HG03108 (cell line): ENCODE measurements at regions not wholly inside any gene's neighbourhood (a gene's known extent, or its start where the extent isn't known, plus 50 kb on each side); places are given as distances from the start of the nearest gene placed in this dataset.
"Not testable (repeated sequence)": the region's sequence is repeated elsewhere in the genome, so short reads cannot be mapped to it uniquely, and the experiment has no call there.

Experiments used
- ATAC-seq: cut with Tn5 transposase; IDR thresholded peaks from one replicate; pipeline ENCODE4 v1.9.1; 2021; ENCODE audit warnings: moderate library complexity; ENCODE audit not compliant: unreplicated experiment

DNA sequence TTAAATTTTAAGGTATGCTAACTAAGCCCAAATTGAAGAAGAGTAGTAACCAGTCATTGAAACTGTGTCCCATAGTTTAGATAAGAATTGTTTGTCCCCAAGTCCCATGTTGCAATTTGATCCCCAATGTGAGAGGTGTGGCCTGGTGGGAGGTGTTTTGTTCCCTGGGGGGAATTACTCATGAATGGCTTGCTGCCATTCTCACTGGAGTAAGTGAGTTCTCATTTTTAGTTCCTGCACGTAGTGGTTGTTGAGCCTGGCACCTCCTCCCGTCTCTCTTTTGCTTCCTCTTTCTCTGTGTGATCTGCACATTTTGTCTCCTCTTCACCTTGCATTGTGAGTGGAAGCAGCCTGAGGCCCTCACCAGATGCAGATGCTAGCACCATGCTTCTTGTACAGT lies 1271.0 kb downstream of the NSUN3 start:
- ATAC-seq, result no peak

DNA sequence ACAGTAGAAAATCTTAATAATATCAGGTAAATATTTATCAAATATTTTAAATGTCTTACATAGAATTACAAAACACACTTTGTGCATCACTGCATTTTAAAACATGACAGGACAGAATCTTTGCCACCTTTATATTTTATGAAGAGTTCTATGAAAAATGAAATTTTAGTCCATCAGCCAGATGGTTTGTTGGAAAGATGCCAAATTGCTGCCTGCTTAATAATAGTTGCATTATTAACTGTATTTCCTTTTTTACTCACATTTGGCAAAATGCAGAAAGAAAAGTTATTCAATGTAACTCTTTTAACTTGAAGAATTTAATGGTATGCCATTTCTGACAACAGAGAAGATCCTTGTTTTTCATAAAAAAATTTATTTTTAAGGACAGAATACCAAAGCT lies 1271.6 kb downstream of the NSUN3 start:
- ATAC-seq, result no peak

DNA sequence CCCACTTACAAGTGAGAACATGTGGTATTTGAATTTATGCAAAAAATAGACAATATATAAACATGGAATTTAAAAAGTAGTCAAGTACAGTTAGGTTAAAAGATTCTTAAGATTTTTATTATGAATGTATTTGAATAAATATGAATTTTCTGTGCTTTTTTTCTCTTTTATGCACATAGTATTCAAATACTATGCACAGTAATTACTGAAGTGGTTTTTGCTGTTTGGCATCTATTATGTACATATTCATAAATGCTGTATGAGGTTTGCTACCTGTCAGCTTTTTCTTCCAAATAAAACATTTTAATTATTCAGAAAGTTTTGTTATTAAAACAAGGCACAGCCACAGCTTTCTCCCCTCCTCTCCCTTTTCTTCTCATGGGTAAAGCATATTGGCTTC lies 1272.7 kb downstream of the NSUN3 start:
- ATAC-seq, result no peak

DNA sequence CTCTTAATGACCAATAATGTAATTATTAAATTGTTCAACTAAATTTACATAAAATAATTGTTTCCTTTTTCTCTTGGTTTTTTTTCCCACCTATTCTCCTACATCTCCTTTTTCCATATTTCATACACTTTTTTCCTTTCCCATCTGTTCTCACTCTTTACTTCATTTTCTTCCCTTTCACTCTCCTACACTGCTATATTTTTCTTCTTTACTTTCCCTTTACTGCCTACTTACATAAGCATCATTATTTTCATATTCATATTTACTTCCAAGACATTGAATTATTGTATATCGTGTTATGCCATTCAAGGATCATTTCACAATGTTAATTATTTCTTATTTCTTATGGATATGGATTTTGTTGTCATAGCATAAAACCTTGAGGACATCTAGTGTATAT lies 1275.6 kb downstream of the NSUN3 start:
- no peak for ATAC-seq

DNA sequence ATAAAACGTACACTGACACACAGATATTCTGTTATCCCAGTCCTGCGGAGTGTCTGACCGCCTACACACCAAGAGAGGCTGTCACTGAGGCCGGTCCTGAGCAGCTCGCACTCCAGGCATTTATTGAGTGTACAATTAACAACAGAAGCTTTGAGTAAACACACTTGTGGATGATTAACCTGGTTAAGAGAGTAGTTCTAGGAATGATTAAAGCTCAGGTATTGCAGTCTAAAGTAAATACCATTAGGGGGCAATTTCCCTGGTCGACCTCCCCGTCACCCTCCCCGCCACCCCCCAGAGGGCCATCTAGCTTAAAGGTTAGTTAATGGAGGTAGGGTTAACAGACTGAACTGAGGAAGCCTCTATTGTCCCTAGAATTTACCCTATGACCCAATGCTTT lies 1278.5 kb downstream of the NSUN3 start:
- ATAC-seq, result no peak

DNA sequence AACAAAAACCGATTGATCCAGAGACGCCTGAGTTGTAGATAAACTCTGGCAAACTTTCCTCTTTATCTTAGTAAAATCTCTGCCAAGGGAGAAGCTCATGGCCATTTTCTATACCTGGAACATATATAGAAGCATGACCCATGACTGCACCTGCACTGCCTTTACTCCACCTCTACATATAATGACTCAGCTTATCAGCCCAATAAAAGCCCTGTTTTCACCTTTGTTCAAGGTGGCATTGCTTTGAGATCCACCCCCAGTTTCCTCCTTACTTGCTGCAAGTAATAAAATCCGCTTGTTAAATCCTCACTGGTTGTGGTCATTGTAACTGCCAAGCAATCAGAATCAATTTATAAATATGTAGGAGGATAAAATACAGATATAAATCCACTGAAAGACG lies 1280.4 kb downstream of the NSUN3 start:
- no peak for ATAC-seq

DNA sequence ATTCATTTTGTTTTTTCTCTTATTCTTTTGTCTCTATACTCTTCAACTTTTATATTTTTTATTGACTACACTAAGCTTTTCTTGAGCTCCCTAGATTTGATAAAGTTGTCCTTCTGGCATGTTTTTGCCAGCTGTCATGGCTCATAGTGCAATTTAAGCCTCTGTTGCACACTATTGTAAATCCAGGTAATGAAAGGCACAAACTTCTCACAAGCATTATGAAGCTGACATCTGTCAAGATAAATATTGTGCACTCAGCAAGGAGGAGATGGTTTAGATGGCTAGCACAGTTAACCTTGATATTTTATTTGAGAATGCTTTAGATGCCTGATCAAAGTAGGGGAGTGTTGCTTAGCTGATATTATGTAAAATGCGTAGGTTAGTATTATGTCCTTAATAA lies 1280.9 kb downstream of the NSUN3 start:
- no peak for ATAC-seq

DNA sequence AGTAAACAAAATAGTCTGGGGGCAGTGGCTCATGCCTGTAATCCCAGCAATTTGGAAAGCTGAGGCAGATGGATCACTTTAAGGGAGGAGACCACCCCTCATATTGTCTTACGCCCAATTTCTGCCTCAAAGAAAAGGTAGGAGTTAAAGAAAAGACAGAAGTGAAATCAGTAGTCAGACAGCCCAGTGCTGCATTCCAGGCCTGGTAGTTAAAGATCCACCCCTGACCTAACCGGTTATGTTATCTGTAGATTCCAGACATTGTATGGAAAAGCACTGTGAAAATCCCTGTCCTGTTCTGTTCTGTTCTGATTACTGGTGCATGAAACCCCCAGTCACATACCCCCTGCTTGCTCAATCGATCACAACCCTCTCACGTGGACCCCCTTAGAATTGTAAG lies 1285.1 kb downstream of the NSUN3 start:
- not testable (repeated sequence) for ATAC-seq

DNA sequence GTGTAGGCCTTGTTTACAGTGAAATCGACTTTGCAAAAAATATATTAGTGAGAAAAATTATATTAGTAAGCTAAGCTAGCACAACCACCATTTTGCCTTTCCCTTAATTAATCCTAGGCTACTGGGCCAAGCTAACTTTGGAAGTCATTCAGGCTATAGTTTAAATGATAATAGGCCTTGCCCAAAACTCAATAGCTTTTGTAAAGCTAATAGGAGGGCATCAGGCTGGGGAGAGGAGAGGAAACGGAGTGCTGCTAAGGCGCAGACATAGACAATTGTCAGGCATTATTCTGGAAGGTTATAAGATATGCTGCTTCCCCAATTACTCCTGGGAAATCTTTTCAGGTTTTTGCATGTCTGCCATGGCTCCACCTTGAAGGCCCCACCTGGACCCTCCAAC lies 1286.0 kb downstream of the NSUN3 start:
- no peak for ATAC-seq

DNA sequence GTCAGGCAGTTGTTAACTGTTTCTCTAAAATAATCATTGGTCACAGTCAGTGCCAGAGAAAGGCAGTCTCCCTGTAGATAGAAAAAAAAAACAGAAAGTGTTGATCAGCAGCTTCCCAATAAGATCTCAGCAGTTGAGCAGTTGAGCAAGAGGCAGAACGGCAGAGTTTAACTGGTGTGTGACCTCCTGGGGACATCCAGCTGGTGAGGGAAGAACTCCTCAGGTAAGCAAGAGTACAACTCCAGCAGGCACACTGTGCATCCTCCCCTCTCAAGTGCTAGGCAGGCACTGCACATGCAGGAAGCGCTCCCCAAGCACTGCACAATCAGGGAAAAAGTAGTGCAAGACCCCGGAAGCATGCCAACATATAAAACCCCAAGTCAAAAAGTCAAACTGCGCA lies 1287.2 kb downstream of the NSUN3 start:
- no peak for ATAC-seq

DNA sequence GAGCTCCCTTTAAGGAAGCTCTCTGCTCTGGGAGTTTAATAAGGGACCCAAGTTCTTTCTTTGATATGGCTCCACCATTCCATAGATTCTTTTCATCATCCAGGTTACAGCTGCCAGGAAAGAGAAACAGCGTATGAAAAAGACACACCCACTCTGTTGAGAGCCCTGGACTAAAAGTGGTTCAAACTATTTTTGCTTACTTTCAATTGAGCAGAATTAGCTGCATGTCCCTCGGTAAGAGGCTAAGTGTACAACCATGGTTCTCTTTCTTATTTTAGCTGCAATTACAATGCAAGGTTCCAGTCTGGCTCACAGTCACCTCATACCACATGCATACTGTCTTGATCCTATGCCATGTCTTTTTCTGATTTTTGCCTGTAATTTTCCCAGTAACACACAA lies 1288.3 kb downstream of the NSUN3 start:
- ATAC-seq, result no peak

DNA sequence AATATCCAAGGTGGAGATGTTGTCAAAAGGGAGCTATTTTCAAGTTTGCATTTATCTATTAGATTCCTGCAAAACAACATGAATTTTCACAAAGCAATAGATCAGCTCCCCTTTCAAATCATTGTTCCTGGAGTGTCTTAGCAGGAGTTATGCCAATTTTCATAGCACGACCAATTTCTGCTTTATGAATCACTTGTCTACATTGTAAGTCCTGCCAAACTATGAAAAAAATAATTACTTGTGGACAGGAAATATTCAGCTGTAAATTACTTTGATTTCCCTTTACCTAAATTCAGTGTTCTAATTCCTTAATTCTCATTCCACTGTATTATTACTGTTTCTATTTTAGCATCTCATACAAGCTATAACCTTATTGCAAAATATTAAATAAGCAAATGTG lies 1289.6 kb downstream of the NSUN3 start:
- no peak for ATAC-seq

DNA sequence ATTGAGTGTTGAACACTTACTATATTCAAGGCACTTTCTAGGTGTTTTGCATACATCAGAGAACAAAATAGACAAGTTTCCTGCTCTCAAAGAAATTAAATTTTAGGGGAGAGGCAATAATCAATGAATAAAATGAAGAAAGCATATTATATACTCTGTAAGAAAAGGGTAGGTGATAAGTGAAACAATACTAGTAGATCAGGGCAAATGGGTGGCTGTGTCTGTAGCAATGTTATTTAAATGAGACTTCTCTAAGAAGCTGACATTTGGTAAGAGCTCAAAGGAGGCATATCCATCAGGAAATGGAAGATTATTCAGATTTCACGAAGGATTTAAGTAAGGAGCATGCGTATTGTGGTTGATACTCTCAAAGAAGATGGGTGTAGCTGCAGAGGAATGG lies 1291.6 kb downstream of the NSUN3 start:
- ATAC-seq, result no peak

DNA sequence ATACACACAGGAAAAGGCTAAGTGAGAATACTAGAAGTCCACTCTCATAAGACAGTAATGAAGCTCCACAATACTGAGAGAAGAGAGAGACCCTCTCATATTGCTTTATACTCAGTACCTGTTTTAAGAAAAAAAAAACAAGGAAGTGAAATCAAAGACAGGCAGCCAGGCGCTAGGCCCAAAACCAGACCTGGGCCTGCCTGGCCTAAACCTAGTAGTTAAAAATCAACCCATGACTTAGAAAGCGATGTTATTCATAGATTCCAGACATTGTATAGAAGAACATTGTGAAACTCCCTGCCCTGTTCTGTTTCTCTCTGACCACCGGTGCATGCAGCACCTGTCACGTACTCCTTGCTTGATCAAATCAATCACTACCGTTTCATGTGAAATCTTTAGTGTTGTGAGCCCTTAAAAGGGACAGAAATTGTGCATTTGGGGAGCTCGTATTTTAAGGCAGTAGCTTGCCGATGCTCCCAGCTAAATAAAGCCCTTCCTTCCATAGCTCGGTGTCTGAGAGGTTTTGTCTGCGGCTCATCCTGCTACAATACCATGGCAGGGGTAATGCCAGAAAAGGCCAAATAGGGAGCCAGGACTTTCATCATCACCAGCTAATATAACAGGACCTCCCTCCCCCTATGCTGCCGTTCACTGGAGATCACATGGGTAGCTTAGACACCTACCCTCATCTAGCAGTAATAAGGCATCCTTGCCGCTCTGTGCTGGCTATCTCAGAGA lies 1294.1 kb downstream of the NSUN3 start:
- ATAC-seq, result no peak

DNA sequence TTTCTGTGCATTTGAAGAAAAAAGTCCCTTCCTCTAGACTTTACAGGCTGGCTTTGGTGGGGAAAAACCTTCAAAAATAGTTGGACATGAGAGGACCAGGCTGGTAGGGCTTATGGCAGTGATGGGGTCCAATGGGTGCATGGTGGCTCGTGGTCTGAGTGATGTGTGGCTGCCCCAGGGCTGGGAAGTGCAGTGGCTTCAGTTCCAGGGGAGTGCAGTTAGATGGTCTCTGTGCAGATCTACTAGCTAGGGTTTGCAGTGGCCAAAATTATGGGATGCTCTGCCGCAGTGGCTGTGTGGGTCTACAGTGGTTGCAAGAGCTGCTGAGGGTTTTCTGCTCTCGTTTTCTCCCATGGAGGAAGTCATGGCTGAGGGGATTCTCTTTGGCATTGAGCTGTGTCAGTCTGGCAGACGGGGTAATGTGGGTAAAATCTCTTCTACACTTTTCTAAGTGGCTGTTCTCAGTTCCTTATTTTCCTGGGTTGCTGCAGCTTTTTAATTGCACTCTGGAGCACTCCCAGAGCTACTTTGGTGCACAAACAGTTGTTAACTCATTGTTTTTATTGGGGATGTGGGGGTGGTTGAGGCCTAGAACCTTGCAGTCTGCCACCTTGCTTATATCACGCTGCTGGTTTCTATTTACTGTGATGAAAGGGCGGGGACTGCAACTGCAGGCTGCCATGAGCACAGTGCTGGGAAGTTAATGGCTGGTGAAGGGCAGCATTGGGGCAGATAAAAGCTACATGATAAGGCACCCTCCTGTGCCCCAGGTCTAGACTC lies 1324.6 kb downstream of the NSUN3 start:
- no peak for ATAC-seq

DNA sequence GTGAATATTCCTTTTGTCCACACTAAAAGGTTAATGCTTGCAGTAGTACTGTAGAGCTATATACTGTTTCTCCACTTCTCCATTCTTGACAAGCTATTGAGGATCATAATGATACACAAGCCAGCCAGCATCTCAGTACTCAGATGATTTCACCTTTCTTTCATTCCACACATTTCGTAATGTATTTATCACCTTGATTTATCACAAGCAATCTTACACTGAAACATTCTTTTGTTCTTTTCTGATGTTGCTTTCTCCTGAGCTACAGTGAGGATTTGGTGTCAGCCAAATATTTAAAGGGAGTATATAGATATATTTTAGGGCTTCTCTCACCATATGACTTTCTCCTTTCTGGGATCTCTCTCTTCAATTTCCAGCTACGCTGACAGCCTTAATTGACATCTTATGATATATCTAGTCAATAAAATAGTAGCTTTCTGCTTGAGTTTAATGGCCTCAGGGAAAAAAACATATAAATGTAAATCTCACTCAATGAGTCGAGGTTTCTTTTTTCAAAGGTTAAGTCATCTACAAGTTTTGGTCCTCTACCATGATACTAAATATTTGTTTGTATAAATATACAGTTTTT lies 1327.0 kb downstream of the NSUN3 start:
- no peak for ATAC-seq

DNA sequence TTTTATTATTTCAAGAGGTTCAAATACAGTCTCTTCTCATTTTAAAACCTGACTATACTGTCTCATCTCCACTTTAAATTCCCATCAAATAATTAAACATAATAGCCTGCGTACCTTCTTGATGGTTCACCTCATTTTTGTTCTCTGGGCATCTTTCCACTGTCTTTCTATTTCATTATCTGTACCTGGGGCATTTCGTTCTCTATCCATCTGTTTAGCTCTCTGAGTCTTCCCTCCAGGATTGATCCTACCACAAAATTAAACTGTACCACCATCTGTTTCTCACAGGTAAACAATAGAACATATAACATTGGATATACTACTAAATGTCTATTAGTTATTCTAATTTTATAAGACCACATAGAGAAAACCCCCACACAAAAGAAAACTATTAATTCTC lies 1331.4 kb downstream of the NSUN3 start:
- no peak for ATAC-seq

DNA sequence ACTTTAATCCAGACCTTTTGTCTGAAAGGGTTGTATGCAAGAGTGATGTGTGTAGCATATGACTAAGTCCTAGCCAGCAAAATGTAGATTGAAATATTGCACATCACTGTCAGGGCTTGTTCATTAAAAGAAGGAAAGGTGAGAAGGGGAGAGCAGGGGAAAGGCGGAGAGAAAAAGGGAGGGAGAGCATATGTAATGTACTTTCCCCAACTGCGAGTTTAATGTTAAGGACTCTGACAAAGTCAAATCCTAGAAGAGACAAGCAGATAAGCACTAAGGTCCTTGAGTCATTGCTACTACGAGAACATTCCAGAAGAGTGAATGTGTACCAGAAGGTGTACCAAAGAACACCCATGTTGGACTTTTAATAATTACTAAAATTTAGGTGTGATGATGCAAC lies 1336.7 kb downstream of the NSUN3 start:
- ATAC-seq, result no peak

DNA sequence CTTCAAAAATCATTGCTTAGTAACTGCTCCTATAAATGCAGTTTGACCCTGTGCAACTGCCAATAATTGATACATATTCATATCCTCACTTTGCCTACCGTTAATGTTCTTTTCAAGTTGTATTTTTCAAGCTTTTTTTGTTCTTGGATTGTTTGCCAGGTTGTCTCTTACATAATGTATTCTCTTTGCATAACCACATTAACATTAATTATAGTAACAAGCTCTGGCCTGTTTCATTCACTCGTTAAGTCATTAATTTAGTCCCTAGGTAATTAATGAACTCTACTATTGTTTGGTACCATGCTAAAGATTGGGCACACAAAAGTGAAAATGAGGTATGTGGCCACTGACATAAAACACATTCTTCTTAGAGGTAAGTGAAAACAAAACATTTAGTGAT lies 1338.8 kb downstream of the NSUN3 start:
- no peak for ATAC-seq

DNA sequence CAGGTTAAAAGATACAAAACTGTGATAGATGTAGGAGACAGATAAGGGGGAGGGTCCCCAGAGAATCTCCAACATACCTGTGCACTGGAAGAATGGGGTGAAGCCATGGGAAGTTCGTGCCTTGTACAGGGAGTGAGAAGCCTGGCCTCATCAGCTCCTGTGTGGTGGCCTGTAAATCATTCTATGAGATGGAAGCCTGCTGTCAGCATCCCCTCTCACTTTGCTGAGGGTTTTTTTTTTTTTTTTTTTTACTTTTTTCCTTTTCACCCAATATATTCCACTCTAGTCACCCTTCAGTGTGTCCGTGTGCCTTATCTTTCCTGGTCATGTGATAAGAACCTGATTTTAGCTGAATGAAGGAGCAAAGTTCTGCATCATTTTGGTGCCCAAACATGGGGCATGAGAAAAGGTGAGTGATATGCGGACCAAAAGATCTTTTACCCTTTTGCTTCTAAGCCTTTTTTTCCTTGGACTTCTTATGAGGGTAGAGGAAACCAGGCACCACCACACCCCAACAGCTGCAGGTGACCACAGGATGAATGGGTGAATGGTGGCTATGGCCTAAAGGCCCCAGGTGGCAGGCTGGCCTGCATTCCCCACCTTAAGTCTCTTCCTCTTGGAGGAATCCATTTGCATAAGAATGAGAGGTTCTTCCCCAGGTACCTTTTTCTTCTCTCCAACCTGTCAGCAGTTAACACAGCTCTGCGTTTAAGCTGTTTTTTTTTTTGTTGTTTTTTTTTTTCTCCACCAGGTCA lies 1345.0 kb downstream of the NSUN3 start:
- ATAC-seq, result no peak

DNA sequence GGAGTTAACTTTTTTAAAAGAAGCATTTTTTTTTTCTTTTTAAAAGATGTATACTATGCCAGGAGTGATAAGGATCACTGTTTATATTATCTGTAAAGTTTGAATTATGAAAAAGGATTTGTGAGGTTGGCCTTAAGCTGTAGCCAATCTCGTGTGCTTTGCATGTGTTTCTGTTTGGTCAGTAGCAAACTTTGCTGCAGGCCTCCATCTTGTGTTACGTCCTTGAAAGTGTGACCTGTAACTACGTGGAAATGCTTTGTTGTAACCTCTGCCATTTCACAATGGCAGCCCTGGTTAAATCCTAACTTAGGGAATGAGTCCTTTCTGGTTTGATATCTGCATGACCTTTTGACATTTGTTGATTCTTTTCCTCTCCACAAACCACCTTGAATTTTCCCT lies 1345.6 kb downstream of the NSUN3 start:
- no peak for ATAC-seq

DNA sequence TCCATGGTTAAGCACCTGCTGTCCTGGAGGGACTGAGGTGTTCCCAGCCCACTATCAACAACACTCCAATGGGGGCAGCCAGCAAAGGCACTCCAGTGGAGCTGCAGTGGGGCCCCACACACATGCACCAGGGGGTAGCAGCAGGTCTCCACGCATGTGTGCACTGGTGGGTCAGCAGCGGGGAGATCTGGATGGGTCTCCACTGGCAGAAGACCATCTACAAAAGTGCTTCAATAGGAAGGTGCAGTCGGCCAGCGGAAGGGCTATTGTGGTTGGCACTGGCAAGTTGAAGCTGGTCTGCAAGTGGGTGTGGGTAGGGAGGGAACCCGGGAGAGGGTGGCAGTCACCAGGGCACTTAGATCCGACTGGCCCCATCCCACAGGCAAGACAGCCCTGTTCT lies 1355.4 kb downstream of the NSUN3 start:
- no peak for ATAC-seq
